ENCODE measurements at regions not wholly inside any gene's neighbourhood (a gene's known extent, or its start where the extent isn't known, plus 50 kb on each side); places are given as distances from the start of the nearest gene placed in this dataset.
A peak's percentile ranks its signal among the peaks of the same experiment; 100 is the strongest.

DNA sequence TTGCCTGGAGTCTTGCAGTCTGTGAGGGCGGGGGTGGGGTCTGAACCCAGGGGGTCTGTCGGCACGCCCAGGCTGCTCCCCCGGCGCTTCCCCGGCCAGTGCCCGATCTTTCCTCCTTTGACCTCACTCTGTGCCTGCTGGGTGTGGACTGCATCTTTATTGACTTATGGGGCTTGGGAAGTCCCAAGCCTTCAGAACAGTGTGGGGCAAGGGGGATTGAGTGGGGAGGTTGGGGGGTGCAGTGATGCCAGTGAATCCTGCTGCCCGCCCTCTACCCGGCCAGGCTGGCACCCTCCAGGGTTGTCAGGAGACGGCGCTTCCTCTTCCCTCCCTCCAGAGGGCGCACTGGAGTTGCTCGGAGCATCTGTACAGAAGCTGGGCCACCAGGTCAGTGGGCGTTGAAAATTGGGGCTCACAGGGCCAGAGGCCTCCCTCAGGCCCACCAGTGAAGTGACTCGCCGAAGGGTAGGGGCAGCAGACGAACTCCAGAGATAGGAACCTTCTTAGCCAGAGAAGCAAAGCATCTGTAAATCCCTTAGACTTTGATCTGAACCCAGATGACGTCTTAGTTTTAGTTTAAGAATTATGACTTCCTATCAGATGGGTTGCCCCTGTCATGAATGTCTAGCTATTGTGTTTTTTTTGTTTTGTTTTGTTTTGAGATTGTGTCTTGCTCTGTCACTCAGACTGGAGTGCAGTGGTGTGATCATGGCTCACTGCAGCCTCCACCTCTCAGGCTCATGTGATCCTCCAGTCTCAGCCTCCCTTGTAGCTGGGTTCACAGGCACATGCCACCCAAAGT lies 184.8 kb upstream of the CIBAR2 start:
- peak; percentile 22 for TF ChIP-seq CTCF (IDR thresholded peaks at IDR 0.05; ENCODE audit: control extremely low read depth, extremely low read depth)
- Histone ChIP-seq H3K9ac (ENCODE audit: insufficient read depth in 1 of 2, low read length in 2 of 2) (no peak overlapping the region), H3K4me3 (no peak overlapping the region), H3K27ac (ENCODE audit: low read depth in 1 of 2, low read length in 1 of 2) (no peak overlapping the region), H3K36me3 (ENCODE audit: control insufficient read depth in 4 of 4, insufficient read depth in 4 of 4, low read length in 4 of 4) (no peaks in the 10 kb centered on the region), H3K27me3 (ENCODE audit: control insufficient read depth in 3 of 3, insufficient read depth in 3 of 3, low read length in 2 of 3) (no peaks in the 10 kb centered on the region), H3K4me1 (ENCODE audit: control insufficient read depth in 5 of 5, insufficient read depth in 5 of 5, low read length in 5 of 5) (peaks cover 0 to 44% (median 27%) of the 10 kb centered on the region in 5 donors), H3K9me3 (ENCODE audit: control insufficient read depth in 4 of 4, insufficient read depth in 3 of 4, low read length in 3 of 4) (no peaks in the 10 kb centered on the region)
- DNase-seq (no peak), ATAC-seq (ENCODE audit: insufficient read depth, low FRiP score) (peak; percentile 45)
- WGBS, 2 donors, result 59 to 60% methylated on average over 18 of the region's 18 CpGs

DNA sequence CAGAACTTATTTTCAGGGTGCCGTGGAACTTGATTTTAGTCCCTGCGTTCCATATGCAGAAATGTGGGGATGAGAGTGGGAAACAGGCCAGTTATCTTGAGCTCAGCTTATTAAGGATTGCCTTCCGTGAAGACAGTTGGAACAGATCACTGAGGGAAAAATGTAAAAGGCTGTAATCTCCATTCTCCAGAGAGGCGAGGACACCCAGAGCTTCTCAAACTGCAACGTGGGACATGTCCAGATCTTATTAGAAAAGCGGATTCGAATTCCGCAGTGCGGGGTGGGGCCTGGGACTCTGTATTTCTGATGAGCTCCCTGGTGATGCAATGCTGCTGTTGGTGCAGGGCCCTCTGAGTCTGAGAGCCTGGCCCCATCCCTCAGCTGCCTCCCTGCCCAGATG lies 185.6 kb upstream of the CIBAR2 start:
- Histone ChIP-seq H3K9me3 (ENCODE audit: control insufficient read depth in 4 of 4, insufficient read depth in 3 of 4, low read length in 3 of 4) (no peaks in the 10 kb centered on the region), H3K4me3 (no peak overlapping the region), H3K27ac (ENCODE audit: low read depth in 1 of 2, low read length in 1 of 2) (no peak overlapping the region), H3K4me1 (ENCODE audit: control insufficient read depth in 5 of 5, insufficient read depth in 5 of 5, low read length in 5 of 5) (peaks cover 0 to 44% (median 23%) of the 10 kb centered on the region in 5 donors), H3K36me3 (ENCODE audit: control insufficient read depth in 4 of 4, insufficient read depth in 4 of 4, low read length in 4 of 4) (no peaks in the 10 kb centered on the region), H3K27me3 (ENCODE audit: control insufficient read depth in 3 of 3, insufficient read depth in 3 of 3, low read length in 2 of 3) (no peaks in the 10 kb centered on the region), H3K9ac (ENCODE audit: insufficient read depth in 1 of 2, low read length in 2 of 2) (no peak overlapping the region)
- ATAC-seq (ENCODE audit: insufficient read depth, low FRiP score) (no peak), DNase-seq (peak; percentile 46 to 74 (median 61))
- no peak for TF ChIP-seq CTCF (IDR thresholded peaks at IDR 0.05; ENCODE audit: control extremely low read depth, extremely low read depth)
- 91% methylated on average over 9 of the region's 9 CpGs for WGBS, 2 donors

DNA sequence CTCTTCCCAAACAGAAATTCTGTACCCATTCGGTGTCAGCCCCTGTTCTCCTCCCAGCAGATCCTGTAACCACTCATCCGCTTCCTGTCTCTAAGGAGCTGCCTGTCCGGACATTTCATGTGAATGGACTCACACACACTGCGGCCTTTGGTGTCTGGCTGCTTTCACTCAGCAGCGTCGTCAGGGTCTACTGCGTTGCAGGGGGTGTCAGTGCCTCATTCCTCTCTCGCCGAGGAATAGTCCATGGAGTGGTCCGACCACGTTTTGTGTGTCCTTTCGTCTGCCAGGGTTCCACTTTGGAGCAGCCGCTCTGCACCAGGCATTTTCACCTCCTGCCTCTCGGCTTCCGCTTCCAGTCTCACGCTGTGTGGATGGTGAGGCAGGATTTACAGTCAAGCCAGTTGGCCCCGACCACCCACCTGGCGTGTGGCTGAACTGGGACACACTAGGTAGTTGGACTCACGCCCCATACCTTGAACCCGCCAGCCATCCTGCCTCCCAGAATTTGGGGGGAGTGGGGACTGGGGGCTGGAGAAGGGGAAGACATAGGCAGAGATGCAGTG lies 188.2 kb upstream of the CIBAR2 start:
- no peaks in the 10 kb centered on the region for H3K36me3 ChIP-seq (ENCODE audit: control insufficient read depth in 4 of 4, insufficient read depth in 4 of 4, low read length in 4 of 4)
- no peaks in the 10 kb centered on the region for H3K27me3 ChIP-seq (ENCODE audit: control insufficient read depth in 3 of 3, insufficient read depth in 3 of 3, low read length in 2 of 3)
- peaks cover 0 to 32% (median 10%) of the 10 kb centered on the region in 5 donors for H3K4me1 ChIP-seq (ENCODE audit: control insufficient read depth in 5 of 5, insufficient read depth in 5 of 5, low read length in 5 of 5)
- H3K9ac ChIP-seq (ENCODE audit: insufficient read depth in 1 of 2, low read length in 2 of 2), result no peak overlapping the region
- no peaks in the 10 kb centered on the region for H3K9me3 ChIP-seq (ENCODE audit: control insufficient read depth in 4 of 4, insufficient read depth in 3 of 4, low read length in 3 of 4)
- H3K4me3 ChIP-seq, result no peak overlapping the region
- DNase-seq (peak; percentile 47 to 57 (median 50)), ATAC-seq (ENCODE audit: insufficient read depth, low FRiP score) (no peak)
- no peak for TF ChIP-seq CTCF (IDR thresholded peaks at IDR 0.05; ENCODE audit: control extremely low read depth, extremely low read depth)
- no peak overlapping the region for H3K27ac ChIP-seq (ENCODE audit: low read depth in 1 of 2, low read length in 1 of 2)
- WGBS, 2 donors, result 90 to 92% methylated on average over 20 of the region's 20 CpGs
